GM20000 (cell line): ENCODE measurements at regions not wholly inside any gene's neighbourhood (a gene's known extent, or its start where the extent isn't known, plus 50 kb on each side); places are given as distances from the start of the nearest gene placed in this dataset.

Experiments used
- DNase-seq: peaks from one replicate; pipeline ENCODE4 v3.0.0; 2012; ENCODE audit warnings: low spot score
- TF ChIP-seq, protein P1 (sequence below): IDR thresholded peaks from 2 replicates; pipeline ENCODE4 v1.5.1; 2012; ENCODE audit warnings: mild to moderate bottlenecking, control low read depth; ENCODE audit errors: extremely low read depth, missing control alignments

DNA sequence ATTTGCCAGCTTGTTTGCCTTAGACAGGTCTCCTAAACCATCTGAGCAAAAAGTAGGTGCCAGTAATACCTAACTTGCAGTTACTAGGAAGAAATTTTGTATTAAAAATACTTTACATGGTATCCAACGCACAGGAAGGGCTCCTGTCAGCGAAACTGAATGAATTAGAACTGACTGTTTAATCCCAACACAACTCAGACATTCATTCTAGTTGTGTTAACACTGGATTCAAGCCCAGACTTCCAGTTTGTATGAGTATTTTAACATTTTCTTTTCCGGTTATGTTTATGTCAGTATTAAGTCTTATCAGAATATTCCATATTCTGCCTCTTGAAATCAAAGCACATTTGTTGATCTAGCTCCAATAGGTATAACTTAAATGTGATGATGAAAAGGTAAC, 82.0 kb upstream of the SOX2 start:
- DNase-seq, result no peak
- TF ChIP-seq, protein P1, sequence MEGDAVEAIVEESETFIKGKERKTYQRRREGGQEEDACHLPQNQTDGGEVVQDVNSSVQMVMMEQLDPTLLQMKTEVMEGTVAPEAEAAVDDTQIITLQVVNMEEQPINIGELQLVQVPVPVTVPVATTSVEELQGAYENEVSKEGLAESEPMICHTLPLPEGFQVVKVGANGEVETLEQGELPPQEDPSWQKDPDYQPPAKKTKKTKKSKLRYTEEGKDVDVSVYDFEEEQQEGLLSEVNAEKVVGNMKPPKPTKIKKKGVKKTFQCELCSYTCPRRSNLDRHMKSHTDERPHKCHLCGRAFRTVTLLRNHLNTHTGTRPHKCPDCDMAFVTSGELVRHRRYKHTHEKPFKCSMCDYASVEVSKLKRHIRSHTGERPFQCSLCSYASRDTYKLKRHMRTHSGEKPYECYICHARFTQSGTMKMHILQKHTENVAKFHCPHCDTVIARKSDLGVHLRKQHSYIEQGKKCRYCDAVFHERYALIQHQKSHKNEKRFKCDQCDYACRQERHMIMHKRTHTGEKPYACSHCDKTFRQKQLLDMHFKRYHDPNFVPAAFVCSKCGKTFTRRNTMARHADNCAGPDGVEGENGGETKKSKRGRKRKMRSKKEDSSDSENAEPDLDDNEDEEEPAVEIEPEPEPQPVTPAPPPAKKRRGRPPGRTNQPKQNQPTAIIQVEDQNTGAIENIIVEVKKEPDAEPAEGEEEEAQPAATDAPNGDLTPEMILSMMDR, result no peak

DNA sequence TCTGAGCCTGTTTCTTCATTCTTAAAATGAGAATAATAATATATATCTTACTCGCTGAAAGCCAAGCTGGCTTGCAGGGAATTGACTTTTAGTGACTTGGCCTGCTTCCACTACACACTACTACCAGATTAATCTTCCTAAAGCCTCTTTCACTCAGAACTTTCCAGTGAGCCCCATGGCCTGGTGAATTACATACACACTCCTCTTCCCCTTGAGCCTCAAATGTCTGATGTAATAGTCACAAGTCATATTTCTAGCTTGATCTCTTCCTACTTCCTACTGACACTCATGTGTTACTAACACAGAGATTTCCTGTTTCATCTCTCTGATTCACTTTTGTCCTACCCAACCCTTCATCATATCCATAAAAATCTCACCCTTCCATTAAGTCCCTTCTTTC, 82.7 kb upstream of the SOX2 start:
- no peak for DNase-seq
- TF ChIP-seq, protein P1, result no peak

DNA sequence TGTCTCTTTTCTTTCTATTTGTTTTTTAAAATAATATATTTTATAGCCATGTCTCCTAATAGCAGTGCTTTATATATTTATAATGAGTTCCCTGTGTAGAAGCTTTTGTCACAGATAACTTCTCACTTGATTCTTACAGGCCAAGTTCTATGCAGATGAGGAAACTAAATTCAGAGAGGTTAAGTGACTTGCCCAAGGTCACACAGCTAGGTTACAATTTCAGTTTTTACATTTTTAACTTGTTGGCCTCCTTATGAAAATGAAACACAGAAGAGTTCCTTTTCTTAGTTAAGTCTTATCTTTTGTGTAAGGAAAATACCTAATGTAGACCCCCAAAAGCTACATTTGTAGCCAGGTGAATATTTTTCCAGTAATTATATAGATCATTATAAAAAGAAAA, 83.3 kb upstream of the SOX2 start:
- TF ChIP-seq, protein P1, result no peak
- DNase-seq, result no peak

DNA sequence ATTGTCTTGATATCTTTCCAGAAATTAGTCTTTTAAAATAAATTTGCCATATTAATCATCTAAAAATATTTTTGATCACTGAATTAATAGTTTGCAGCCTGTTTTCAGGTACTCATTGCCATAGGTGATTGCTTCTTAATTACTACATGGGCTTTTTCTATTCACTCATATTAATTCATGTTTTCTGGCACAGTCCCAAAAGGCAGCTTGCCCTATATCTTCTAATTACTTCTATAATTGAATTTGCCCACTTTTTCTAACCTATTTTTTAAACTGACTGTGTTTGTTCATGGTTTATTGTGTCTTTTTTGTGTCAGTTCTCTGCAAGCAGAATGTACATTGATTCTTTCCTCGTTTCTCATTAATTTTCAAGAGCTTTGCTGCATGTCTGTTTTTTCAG, 85.7 kb upstream of the SOX2 start:
- DNase-seq, result no peak
- TF ChIP-seq, protein P1, result no peak

DNA sequence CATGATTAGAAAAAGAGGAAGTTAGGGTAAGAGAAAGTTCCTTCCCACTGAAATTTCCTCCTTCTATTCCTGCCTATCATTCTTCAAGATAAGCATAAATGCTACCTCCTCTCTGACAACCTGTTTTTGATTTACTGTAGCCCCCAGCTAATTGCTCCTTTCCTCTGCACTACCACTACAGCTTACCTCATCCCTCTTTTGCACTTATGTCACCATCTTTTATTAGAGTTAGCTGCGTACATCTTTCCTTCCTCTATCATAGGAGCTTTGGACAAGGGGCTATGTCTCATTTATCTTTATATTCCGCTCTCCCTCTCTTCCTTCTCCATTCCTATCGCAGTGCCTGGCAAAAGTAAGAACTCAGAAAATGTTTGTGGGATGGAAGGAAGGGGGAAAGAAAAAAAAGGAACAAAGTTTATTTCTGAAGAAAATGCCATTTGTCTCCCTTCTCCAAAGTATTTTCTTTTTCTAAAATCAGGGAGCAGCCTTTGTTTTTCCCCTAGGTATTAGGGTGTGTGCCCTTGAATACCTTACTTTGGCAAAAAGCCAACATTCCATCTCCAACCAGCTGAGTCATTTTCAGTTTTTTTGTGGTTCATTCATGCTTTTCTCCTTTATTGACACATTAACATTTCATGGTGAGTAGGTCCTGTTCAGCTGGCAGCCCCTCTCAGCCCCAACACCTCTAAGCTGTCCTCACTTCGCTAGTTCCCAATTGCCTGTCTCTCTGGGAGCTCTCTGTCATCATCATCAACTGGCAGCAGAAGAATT, 87.6 kb upstream of the SOX2 start:
- TF ChIP-seq, protein P1, result no peak
- no peak for DNase-seq

DNA sequence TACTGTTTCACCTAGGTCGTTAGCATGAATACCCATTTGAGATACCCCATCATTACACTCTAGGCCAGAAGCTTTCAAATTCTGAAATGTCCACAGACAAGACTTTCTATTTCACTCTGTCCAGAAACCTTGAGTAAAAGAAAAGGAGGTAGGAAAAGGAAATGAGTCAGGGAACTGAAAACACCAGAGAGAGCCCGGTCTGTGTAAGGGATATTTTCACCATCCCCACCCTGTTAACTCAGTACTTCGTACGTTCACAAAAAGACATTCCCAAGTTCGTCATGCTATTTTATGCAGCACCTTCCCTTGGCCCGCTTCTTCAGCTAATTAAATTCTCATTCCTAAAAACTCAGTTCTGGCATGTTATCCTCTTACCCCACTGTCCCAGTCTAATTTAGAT, 89.4 kb upstream of the SOX2 start:
- DNase-seq, result no peak
- TF ChIP-seq, protein P1, result no peak

DNA sequence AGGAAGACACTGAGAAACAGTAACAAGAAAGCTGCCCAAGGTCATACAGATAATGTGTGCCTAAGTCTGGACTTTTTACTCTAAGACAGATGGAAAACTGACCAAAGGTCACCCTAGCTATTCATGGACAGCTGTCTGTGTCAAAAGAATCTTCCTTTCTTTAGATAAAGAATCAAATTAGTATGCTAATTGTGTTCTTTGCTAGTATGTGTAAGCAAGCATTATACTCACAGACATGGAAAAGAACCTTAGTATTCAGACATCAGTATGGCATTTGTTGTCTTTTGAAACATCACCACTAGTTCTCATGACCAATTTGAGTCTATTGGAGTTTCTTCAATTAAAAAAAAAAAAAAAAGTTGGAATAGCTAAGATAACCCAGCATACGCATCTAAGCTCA, 91.8 kb upstream of the SOX2 start:
- TF ChIP-seq, protein P1, result no peak
- no peak for DNase-seq
